Epidermal melanocyte (primary cell): ENCODE measurements at regions not wholly inside any gene's neighbourhood (a gene's known extent, or its start where the extent isn't known, plus 50 kb on each side); places are given as distances from the start of the nearest gene placed in this dataset.

Experiments
- DNase-seq: peaks from one replicate; pipeline ENCODE4 v3.0.0; 2011; ENCODE audit warnings: low spot score; ENCODE audit not compliant: insufficient read length

GRCh38 chr4:185966997-185967775 lies 101.8 kb upstream of the TLR3 start:
- no peak for DNase-seq

- DNase-seq = no peak
Measured at GRCh38 chr4:185969657-185970056, 99.3 kb upstream of the TLR3 start.

GRCh38 chr4:185987961-185988627 lies 80.9 kb upstream of the TLR3 start:
- no peak for DNase-seq

- DNase-seq = no peak
Measured at GRCh38 chr4:185991770-185992169, 77.2 kb upstream of the TLR3 start.

- DNase-seq = no peak
Measured at GRCh38 chr4:185992585-185992984, 76.4 kb upstream of the TLR3 start.

GRCh38 chr4:185993328-185993973 lies 75.5 kb upstream of the TLR3 start:
- no peak for DNase-seq

- DNase-seq = no peak
Measured at GRCh38 chr4:185994750-185995149, 74.2 kb upstream of the TLR3 start.

- no peak for DNase-seq
Measured at GRCh38 chr4:185995665-185996064, 73.3 kb upstream of the TLR3 start.

GRCh38 chr4:185997296-185997695 lies 71.7 kb upstream of the TLR3 start:
- no peak for DNase-seq

- no peak for DNase-seq
Measured at GRCh38 chr4:185998791-185999190, 70.2 kb upstream of the TLR3 start.

GRCh38 chr4:185999207-185999606 lies 69.7 kb upstream of the TLR3 start:
- no peak for DNase-seq

GRCh38 chr4:186002853-186003252 lies 66.1 kb upstream of the TLR3 start:
- DNase-seq = no peak

GRCh38 chr4:186003746-186004145 lies 65.2 kb upstream of the TLR3 start:
- DNase-seq = no peak

- no peak for DNase-seq
Measured at GRCh38 chr4:186008057-186008456, 60.9 kb upstream of the TLR3 start.

- DNase-seq = no peak
Measured at GRCh38 chr4:186009976-186010375, 59.0 kb upstream of the TLR3 start.

GRCh38 chr4:186010821-186011220 lies 58.1 kb upstream of the TLR3 start:
- no peak for DNase-seq

- DNase-seq = no peak
Measured at GRCh38 chr4:186012071-186012470, 56.9 kb upstream of the TLR3 start.

- no peak for DNase-seq
Measured at GRCh38 chr4:186013419-186014186, 55.4 kb upstream of the TLR3 start.

GRCh38 chr4:186015212-186015817 lies 53.6 kb upstream of the TLR3 start:
- no peak for DNase-seq

GRCh38 chr4:186016796-186017195 lies 52.2 kb upstream of the TLR3 start:
- no peak for DNase-seq

GRCh38 chr4:186017801-186018200 lies 51.2 kb upstream of the TLR3 start:
- no peak for DNase-seq
